GM21723 (cell line): ENCODE measurements at regions not wholly inside any gene's neighbourhood (a gene's known extent, or its start where the extent isn't known, plus 50 kb on each side); places are given as distances from the start of the nearest gene placed in this dataset.

ENCODE experiments used
- ATAC-seq: cut with Tn5 transposase; IDR thresholded peaks from one replicate; pipeline ENCODE4 v1.9.1; 2021; ENCODE audit warnings: mild to moderate bottlenecking, moderate library complexity; ENCODE audit not compliant: unreplicated experiment

GRCh38 chr21:28111151-28111619 lies 881.5 kb downstream of the LTN1 start:
- ATAC-seq, result no peak

GRCh38 chr21:28110716-28111115 lies 882.0 kb downstream of the LTN1 start:
- ATAC-seq, result no peak

GRCh38 chr21:28110074-28110473 lies 882.6 kb downstream of the LTN1 start:
- no peak for ATAC-seq

GRCh38 chr21:28106370-28106890 lies 886.2 kb downstream of the LTN1 start:
- no peak for ATAC-seq

GRCh38 chr21:28104346-28104745 lies 888.3 kb downstream of the LTN1 start:
- no peak for ATAC-seq

- ATAC-seq, result no peak
These were observed 892.3 kb downstream of the LTN1 start for GRCh38 chr21:28100366-28100765.

- no peak for ATAC-seq
These were observed 893.5 kb downstream of the LTN1 start for GRCh38 chr21:28099001-28099705.

- no peak for ATAC-seq
These were observed 901.2 kb downstream of the LTN1 start for GRCh38 chr21:28091466-28091865.

- no peak for ATAC-seq
These were observed 902.1 kb downstream of the LTN1 start for GRCh38 chr21:28090546-28090945.

- no peak for ATAC-seq
These were observed 902.9 kb downstream of the LTN1 start for GRCh38 chr21:28089599-28090441.

GRCh38 chr21:28086861-28087581 lies 905.7 kb downstream of the LTN1 start:
- no peak for ATAC-seq

- ATAC-seq, result no peak
These were observed 907.7 kb downstream of the LTN1 start for GRCh38 chr21:28084951-28085350.

- no peak for ATAC-seq
These were observed 909.3 kb downstream of the LTN1 start for GRCh38 chr21:28083350-28083749.

GRCh38 chr21:28078126-28078525 lies 914.6 kb downstream of the LTN1 start:
- ATAC-seq, result no peak

- no peak for ATAC-seq
These were observed 918.0 kb downstream of the LTN1 start for GRCh38 chr21:28074676-28075075.

GRCh38 chr21:28072601-28073000 lies 920.1 kb downstream of the LTN1 start:
- ATAC-seq, result no peak

GRCh38 chr21:28069450-28069923 lies 923.2 kb downstream of the LTN1 start:
- no peak for ATAC-seq

GRCh38 chr21:28068455-28069358 lies 924.0 kb downstream of the LTN1 start:
- no peak for ATAC-seq

- no peak for ATAC-seq
These were observed 925.9 kb downstream of the LTN1 start for GRCh38 chr21:28066596-28067387.
